ENCODE measurements at regions not wholly inside any gene's neighbourhood (a gene's known extent, or its start where the extent isn't known, plus 50 kb on each side); places are given as distances from the start of the nearest gene placed in this dataset.

GRCh38 chr2:224173933-224174332 lies 134.8 kb upstream of the SERPINE2 start:
- TF ChIP-seq POLR2A (IDR thresholded peaks at IDR 0.05; ENCODE audit: low read depth, low read length) (no peak), POLR2AphosphoS5 (IDR thresholded peaks at IDR 0.05; ENCODE audit: low read depth, low read length) (no peak), TAF1 (IDR thresholded peaks at IDR 0.05; ENCODE audit: low read depth, low read length) (no peak), POU2F2 (IDR thresholded peaks at IDR 0.05; ENCODE audit: low read depth, low read length) (no peak)
